Left ventricle myocardium inferior (tissue), 1 donor: ENCODE measurements at regions not wholly inside any gene's neighbourhood (a gene's known extent, or its start where the extent isn't known, plus 50 kb on each side); places are given as distances from the start of the nearest gene placed in this dataset.

Experiments
- DNase-seq: peaks from one replicate; pipeline ENCODE4 v3.0.0-alpha.2; 2020
- H3K27ac ChIP-seq: fragments of 200-600 bp; replicated peaks from 2 replicates; pipeline ENCODE4 v1.8.0; 2021
- H3K27me3 ChIP-seq: fragments of 200-600 bp; 2 replicates; pipeline ENCODE4 v1.8.0; 2021; ENCODE audit warnings: low read depth
- H3K36me3 ChIP-seq: fragments of 200-600 bp; 2 replicates; pipeline ENCODE4 v1.8.0; 2021
- H3K4me1 ChIP-seq: fragments of 200-600 bp; 2 replicates; pipeline ENCODE4 v1.8.0; 2021
- H3K4me3 ChIP-seq: fragments of 200-600 bp; 2 replicates; pipeline ENCODE4 v1.8.0; 2021; ENCODE audit warnings: mild to moderate bottlenecking, moderate library complexity
- H3K9me3 ChIP-seq: fragments of 200-600 bp; replicated peaks from 2 replicates; pipeline ENCODE4 v1.8.0; 2021
- intact Hi-C: fragments of 100-400 bp; cut with micrococcal nuclease; formaldehyde crosslinking; loops from one replicate; pipeline ENCODE4 v1.11.0; 2022
- TF ChIP-seq, protein P1 (sequence below): fragments of 200-600 bp; IDR thresholded peaks from 2 replicates; pipeline ENCODE4 v1.8.0; 2021; ENCODE audit warnings: antibody characterized with exemption, mild to moderate bottlenecking, borderline replicate concordance
- donor health status: DM: no; HTN: yes; CAD: no; lungs with severe emphysema.

GRCh38 chr13:43981512-43982301 lies 102.0 kb downstream of the LACC1 start:
- H3K27ac ChIP-seq: peak overlapping the region; percentile 28
- H3K36me3 ChIP-seq: no peaks in the 10 kb centered on the region
- peaks cover 24% of the 10 kb centered on the region for H3K4me1 ChIP-seq
- DNase-seq: no peak
- TF ChIP-seq, protein P1, sequence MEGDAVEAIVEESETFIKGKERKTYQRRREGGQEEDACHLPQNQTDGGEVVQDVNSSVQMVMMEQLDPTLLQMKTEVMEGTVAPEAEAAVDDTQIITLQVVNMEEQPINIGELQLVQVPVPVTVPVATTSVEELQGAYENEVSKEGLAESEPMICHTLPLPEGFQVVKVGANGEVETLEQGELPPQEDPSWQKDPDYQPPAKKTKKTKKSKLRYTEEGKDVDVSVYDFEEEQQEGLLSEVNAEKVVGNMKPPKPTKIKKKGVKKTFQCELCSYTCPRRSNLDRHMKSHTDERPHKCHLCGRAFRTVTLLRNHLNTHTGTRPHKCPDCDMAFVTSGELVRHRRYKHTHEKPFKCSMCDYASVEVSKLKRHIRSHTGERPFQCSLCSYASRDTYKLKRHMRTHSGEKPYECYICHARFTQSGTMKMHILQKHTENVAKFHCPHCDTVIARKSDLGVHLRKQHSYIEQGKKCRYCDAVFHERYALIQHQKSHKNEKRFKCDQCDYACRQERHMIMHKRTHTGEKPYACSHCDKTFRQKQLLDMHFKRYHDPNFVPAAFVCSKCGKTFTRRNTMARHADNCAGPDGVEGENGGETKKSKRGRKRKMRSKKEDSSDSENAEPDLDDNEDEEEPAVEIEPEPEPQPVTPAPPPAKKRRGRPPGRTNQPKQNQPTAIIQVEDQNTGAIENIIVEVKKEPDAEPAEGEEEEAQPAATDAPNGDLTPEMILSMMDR: no peak
- intact Hi-C loops: no loop called here
- H3K4me3 ChIP-seq: no peak overlapping the region
- H3K9me3 ChIP-seq: no peaks in the 10 kb centered on the region
- H3K27me3 ChIP-seq: no peaks in the 10 kb centered on the region

GRCh38 chr13:43983373-43983772 lies 103.7 kb downstream of the LACC1 start:
- no peaks in the 10 kb centered on the region for H3K27me3 ChIP-seq
- peak overlapping the region; percentile 7 for H3K27ac ChIP-seq
- no peaks in the 10 kb centered on the region for H3K36me3 ChIP-seq
- intact Hi-C loops: no loop called here
- peaks cover 31% of the 10 kb centered on the region for H3K4me1 ChIP-seq
- TF ChIP-seq, protein P1: no peak
- no peak overlapping the region for H3K4me3 ChIP-seq
- no peak for DNase-seq
- no peaks in the 10 kb centered on the region for H3K9me3 ChIP-seq

DNA sequence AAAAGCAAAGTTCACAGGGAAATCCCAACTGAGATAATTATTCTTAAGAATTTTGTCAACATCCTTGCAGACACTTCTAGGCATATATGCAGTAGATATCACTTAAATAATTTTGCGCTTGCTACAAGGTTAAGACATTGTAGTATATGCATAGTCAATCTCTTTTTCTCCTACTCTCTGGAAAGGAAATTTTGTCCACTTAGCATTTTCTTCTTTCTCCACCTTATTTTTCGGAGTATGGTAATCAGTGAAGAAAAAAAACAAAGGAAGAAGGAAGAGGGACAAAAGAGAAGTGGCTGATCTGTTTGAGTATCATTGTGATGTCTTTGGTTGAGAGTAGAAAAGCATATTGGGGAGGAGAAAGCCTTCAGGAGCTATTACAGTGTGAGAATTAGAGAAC lies 104.6 kb downstream of the LACC1 start:
- Histone ChIP-seq H3K4me1 (peaks cover 31% of the 10 kb centered on the region), H3K36me3 (no peaks in the 10 kb centered on the region), H3K27ac (peak overlapping the region; percentile 1), H3K27me3 (no peaks in the 10 kb centered on the region), H3K9me3 (no peaks in the 10 kb centered on the region), H3K4me3 (no peak overlapping the region)
- TF ChIP-seq, protein P1: no peak
- DNase-seq: no peak
- intact Hi-C loops: no loop called here

DNA sequence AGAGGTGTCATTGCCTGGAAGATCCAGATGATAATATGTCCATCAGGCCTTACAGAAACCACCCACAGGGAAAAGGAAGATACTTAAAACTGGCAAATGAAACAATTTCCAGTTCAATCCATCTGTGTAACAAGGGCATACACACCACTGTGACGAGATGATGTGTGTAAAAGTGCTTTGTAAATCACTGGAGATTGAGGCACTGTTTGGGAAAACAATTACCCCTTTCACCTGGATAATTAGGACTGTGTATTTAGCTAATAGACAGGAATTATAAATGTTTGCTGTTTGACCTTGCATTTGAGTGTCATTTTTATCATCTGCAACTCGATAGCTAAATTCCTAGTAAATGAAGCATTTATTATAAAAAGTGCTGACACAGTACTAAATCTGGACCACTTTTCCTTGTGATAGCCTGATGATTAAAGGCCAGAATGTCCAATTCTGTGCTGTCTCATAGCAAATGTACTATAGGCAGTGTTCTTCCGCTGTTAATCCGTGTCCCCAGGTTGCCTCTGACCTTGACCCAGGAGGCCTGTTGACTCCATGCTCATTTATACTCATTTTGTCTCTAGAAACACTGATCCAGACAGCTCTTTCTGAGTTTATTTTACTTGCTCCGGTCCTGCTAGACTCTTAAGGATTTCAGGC lies 105.8 kb downstream of the LACC1 start:
- Histone ChIP-seq H3K4me3 (no peak overlapping the region), H3K4me1 (peaks cover 38% of the 10 kb centered on the region), H3K27me3 (no peaks in the 10 kb centered on the region), H3K9me3 (no peaks in the 10 kb centered on the region), H3K36me3 (no peaks in the 10 kb centered on the region), H3K27ac (peak overlapping the region; percentile 84)
- intact Hi-C loops: no loop called here
- DNase-seq: no peak
- TF ChIP-seq, protein P1: no peak

- Histone ChIP-seq H3K36me3 (no peaks in the 10 kb centered on the region), H3K4me1 (peaks cover 48% of the 10 kb centered on the region), H3K27ac (peak overlapping the region; percentile 84), H3K27me3 (no peaks in the 10 kb centered on the region), H3K9me3 (no peaks in the 10 kb centered on the region), H3K4me3 (no peak overlapping the region)
- TF ChIP-seq, protein P1: no peak
- no peak for DNase-seq
- intact Hi-C loops: no loop called here
Measured at GRCh38 chr13:43986421-43986981, 106.8 kb downstream of the LACC1 start.
